Liver (tissue), 8 donors: ENCODE measurements at regions not wholly inside any gene's neighbourhood (a gene's known extent, or its start where the extent isn't known, plus 50 kb on each side); places are given as distances from the start of the nearest gene placed in this dataset.

ENCODE experiments used
- DNase-seq: peaks from one replicate; pipeline ENCODE4 v3.0.0-alpha.2; 2017; ENCODE audit warnings: low spot score
- H3K27ac ChIP-seq, 2 donors: one replicate each; pipeline ENCODE4 v1.7.0; 2013; ENCODE audit warnings: inconsistent platforms in 2 of 2, low read length in 2 of 2, control low read depth in 1 of 2, low read depth in 1 of 2, mild to moderate bottlenecking in 1 of 2
- H3K27me3 ChIP-seq, 4 donors: one replicate each; pipeline versions ENCODE4 v1.6.1 to v1.7.0; 2013; ENCODE audit warnings: low read length in 3 of 4, inconsistent platforms in 1 of 4, mild to moderate bottlenecking in 1 of 4, moderate library complexity in 1 of 4; ENCODE audit not compliant: control insufficient read depth in 4 of 4, insufficient read depth in 4 of 4
- H3K36me3 ChIP-seq, 4 donors: one replicate each; pipeline versions ENCODE4 v1.6.1 to v1.7.0; 2013; ENCODE audit warnings: low read length in 3 of 4, mild to moderate bottlenecking in 3 of 4, low read depth in 1 of 4, moderate library complexity in 1 of 4; ENCODE audit not compliant: control insufficient read depth in 4 of 4, insufficient read depth in 3 of 4
- H3K4me1 ChIP-seq, 4 donors: one replicate each; pipeline versions ENCODE4 v1.6.1 to v1.7.0; 2013; ENCODE audit warnings: low read length in 3 of 4, mild to moderate bottlenecking in 3 of 4, moderate library complexity in 1 of 4; ENCODE audit not compliant: control insufficient read depth in 4 of 4, insufficient read depth in 4 of 4
- H3K4me3 ChIP-seq, 3 donors: one replicate each; pipeline versions ENCODE4 v1.6.1 to v1.7.0; 2013; ENCODE audit warnings: low read length in 3 of 3, control low read depth in 1 of 3, low read depth in 1 of 3, mild to moderate bottlenecking in 1 of 3
- H3K9ac ChIP-seq, 2 donors: one replicate each; pipeline ENCODE4 v1.7.0; 2013; ENCODE audit warnings: low read length in 2 of 2, mild to moderate bottlenecking in 2 of 2, moderate library complexity in 2 of 2, control low read depth in 1 of 2, low read depth in 1 of 2
- H3K9me3 ChIP-seq, 4 donors: one replicate each; pipeline versions ENCODE4 v1.6.1 to v1.7.0; 2013; ENCODE audit warnings: low read length in 3 of 4; ENCODE audit not compliant: control insufficient read depth in 4 of 4
- CTCF ChIP-seq: fragments of 150-350 bp; IDR thresholded peaks from 2 replicates; pipeline ENCODE4 v1.5.1; 2017; ENCODE audit warnings: improper control_type of control experiment, low read depth, low read length; ENCODE audit not compliant: missing input control
- FOXA1 ChIP-seq: IDR thresholded peaks from 2 replicates; pipeline ENCODE4 v1.6.1; 2016; ENCODE audit warnings: antibody characterized with exemption
- GABPA ChIP-seq, 2 donors: IDR thresholded peaks in 1 of 2; conservative IDR thresholded peaks in 1 of 2; 2 replicates each; pipeline ENCODE4 v1.6.1; 2016; ENCODE audit warnings: antibody characterized with exemption in 2 of 2, mild to moderate bottlenecking in 1 of 2, moderate library complexity in 1 of 2
- HNF4G ChIP-seq: IDR thresholded peaks from 2 replicates; pipeline ENCODE4 v1.6.1; 2016; ENCODE audit warnings: antibody characterized with exemption
- JUND ChIP-seq, 2 donors: IDR thresholded peaks; 2 replicates each; pipeline ENCODE4 v1.6.1; 2016; ENCODE audit warnings: antibody characterized with exemption in 2 of 2
- RAD21 ChIP-seq, 2 donors: IDR thresholded peaks; 2 replicates each; pipeline ENCODE4 v1.6.1; 2016; ENCODE audit warnings: antibody characterized with exemption in 2 of 2, mild to moderate bottlenecking in 2 of 2
- SP1 ChIP-seq: IDR thresholded peaks from 2 replicates; pipeline ENCODE4 v1.6.1; 2018; ENCODE audit warnings: antibody characterized with exemption, mild to moderate bottlenecking
- TAF1 ChIP-seq: conservative IDR thresholded peaks from 2 replicates; pipeline ENCODE4 v1.6.1; 2016; ENCODE audit warnings: antibody characterized with exemption, mild to moderate bottlenecking
- YY1 ChIP-seq: IDR thresholded peaks from 2 replicates; pipeline ENCODE4 v1.6.1; 2016; ENCODE audit warnings: antibody characterized with exemption, mild to moderate bottlenecking
- ZBTB33 ChIP-seq: IDR thresholded peaks from 2 replicates; pipeline ENCODE4 v1.6.1; 2016; ENCODE audit warnings: antibody characterized with exemption
- WGBS: extraction: QIAGEN DNeasy Blood & Tissue Kit; methylation state at CpG from one replicate; pipeline ENCODE4 v1.1.7; 2013; 5-methylcytosine and 5-hydroxymethylcytosine counted together
- TF ChIP-seq, protein P1 (sequence below): IDR thresholded peaks from 2 replicates; pipeline ENCODE4 v1.6.1; 2016; ENCODE audit warnings: antibody characterized with exemption
- TF ChIP-seq, protein P2 (sequence below): IDR thresholded peaks from 2 replicates; pipeline ENCODE4 v1.6.1; 2016; ENCODE audit warnings: antibody characterized with exemption
- donor health status: healthy.
- donor health status: healthy.
- donor health status: healthy.
- donor health status: healthy.
- donor health status: healthy.

DNA sequence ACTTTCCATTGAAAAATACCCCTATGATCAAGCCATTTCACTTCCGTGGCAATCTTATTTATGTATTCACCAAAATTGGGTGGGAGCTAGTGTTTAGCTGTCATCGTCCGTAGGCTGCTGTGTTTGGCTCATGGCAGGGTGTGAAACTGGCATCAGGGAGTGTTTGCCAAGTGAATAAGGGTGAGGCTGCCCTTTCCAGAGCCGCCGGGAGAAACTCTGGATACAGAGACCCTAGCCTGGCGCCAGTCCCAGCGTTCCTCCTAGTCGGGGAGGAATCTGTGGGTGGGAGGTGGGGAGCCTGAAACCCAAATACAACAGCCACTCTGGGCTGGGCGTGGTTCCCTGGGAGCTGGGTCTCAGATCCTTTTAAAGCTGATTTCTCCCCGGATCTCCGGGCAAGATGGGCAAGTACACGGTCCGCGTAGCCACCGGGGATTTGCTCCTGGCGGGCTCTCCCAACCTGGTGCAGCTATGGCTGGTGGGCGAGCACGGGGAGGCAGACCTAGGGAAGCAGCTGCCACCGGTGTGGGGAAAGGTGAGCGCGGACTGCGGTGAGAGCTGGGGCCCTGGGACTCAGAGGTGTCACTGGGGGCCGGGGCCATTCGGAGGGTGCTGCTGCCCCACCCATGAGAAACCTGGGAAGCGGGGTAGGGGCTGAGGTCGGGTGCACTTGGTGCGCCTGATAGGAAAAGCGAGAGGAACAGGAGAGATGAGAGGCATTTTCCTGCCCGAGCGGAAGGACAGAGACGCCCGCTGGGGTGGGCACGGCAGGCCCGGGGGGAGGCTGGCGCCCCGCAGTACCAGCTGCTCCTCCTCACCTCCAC is 62.1 kb upstream of the TEKT1 start:
- H3K9me3 ChIP-seq, result no peaks in the 10 kb centered on the region
- H3K27ac ChIP-seq, result no peak overlapping the region
- peak overlapping the region in 1 of 3 donors; percentile 4 for H3K4me3 ChIP-seq
- H3K4me1 ChIP-seq, result peaks cover 0 to 3% (median 0%) of the 10 kb centered on the region in 4 donors
- no peaks in the 10 kb centered on the region for H3K27me3 ChIP-seq
- WGBS, result 47% methylated on average over 36 of the region's 36 CpGs
- TF ChIP-seq HNF4G (no peak), JUND (IDR thresholded peaks at IDR 0.05) (no peak), TAF1 (no peak), CTCF (no peak), YY1 (no peak), GABPA (IDR thresholded peaks at IDR 0.05 in 1 of 2, conservative IDR thresholded peaks at IDR 0.05 in 1 of 2) (no peak)
- no peak for DNase-seq
- H3K9ac ChIP-seq, result no peak overlapping the region
- H3K36me3 ChIP-seq, result peaks cover 0 to 7% (median 5%) of the 10 kb centered on the region in 4 donors

GRCh38 chr17:6894206-6894528 is 62.6 kb upstream of the TEKT1 start:
- H3K4me3 ChIP-seq, result peak overlapping the region in 1 of 3 donors; percentile 4
- no peaks in the 10 kb centered on the region for H3K27me3 ChIP-seq
- DNase-seq, result no peak
- peaks cover 0 to 3% (median 0%) of the 10 kb centered on the region in 4 donors for H3K4me1 ChIP-seq
- H3K27ac ChIP-seq, result no peak overlapping the region
- no peak overlapping the region for H3K9ac ChIP-seq
- 43% methylated on average over 18 of the region's 18 CpGs for WGBS
- peaks cover 0 to 11% (median 6%) of the 10 kb centered on the region in 4 donors for H3K36me3 ChIP-seq
- TF ChIP-seq CTCF (peak; percentile 37), RAD21 (IDR thresholded peaks at IDR 0.05) (peak; percentile 65 to 68)
- TF ChIP-seq, protein P1, sequence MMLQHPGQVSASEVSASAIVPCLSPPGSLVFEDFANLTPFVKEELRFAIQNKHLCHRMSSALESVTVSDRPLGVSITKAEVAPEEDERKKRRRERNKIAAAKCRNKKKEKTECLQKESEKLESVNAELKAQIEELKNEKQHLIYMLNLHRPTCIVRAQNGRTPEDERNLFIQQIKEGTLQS, result no peak
- H3K9me3 ChIP-seq, result no peaks in the 10 kb centered on the region

- H3K4me3 ChIP-seq, result no peak overlapping the region
- TF ChIP-seq ZBTB33 (no peak), FOXA1 (no peak), SP1 (no peak), GABPA (IDR thresholded peaks at IDR 0.05 in 1 of 2, conservative IDR thresholded peaks at IDR 0.05 in 1 of 2) (no peak), HNF4G (no peak)
- TF ChIP-seq, protein P2, sequence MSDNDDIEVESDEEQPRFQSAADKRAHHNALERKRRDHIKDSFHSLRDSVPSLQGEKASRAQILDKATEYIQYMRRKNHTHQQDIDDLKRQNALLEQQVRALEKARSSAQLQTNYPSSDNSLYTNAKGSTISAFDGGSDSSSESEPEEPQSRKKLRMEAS, result no peak
- TF ChIP-seq, protein P1, result no peak
- H3K27ac ChIP-seq, result no peak overlapping the region
- no peak overlapping the region for H3K9ac ChIP-seq
- H3K36me3 ChIP-seq, result peaks cover 4 to 18% (median 13%) of the 10 kb centered on the region in 4 donors
- H3K27me3 ChIP-seq, result no peaks in the 10 kb centered on the region
- H3K4me1 ChIP-seq, result no peaks in the 10 kb centered on the region
- DNase-seq, result no peak
- no peaks in the 10 kb centered on the region for H3K9me3 ChIP-seq
- 85% methylated on average over 3 of the region's 3 CpGs for WGBS
Measured at GRCh38 chr17:6901086-6901485, 69.6 kb upstream of the TEKT1 start.
